ENCODE measurements at regions not wholly inside any gene's neighbourhood (a gene's known extent, or its start where the extent isn't known, plus 50 kb on each side); places are given as distances from the start of the nearest gene placed in this dataset.

- Mint-ChIP-seq H3K4me3 (ENCODE audit: unreplicated experiment) (no peak overlapping the region), H3K27ac (ENCODE audit: unreplicated experiment) (no peak overlapping the region), H3K27me3 (ENCODE audit: unreplicated experiment) (peaks cover 1% of the 10 kb centered on the region), H3K9me3 (ENCODE audit: unreplicated experiment) (no peaks in the 10 kb centered on the region), H3K4me1 (ENCODE audit: unreplicated experiment) (peaks cover 1% of the 10 kb centered on the region), H3K36me3 (ENCODE audit: low read depth, unreplicated experiment) (no peaks in the 10 kb centered on the region)
- DNase-seq (ENCODE audit: low spot score): no peak
- TF ChIP-seq CTCF (IDR thresholded peaks at IDR 0.05; ENCODE audit: unreplicated experiment): no peak
These were observed 94.3 kb upstream of the IRS2 start for GRCh38 chr13:109880371-109881346.

- H3K27ac Mint-ChIP-seq (ENCODE audit: unreplicated experiment): no peak overlapping the region
- H3K36me3 Mint-ChIP-seq (ENCODE audit: low read depth, unreplicated experiment): no peaks in the 10 kb centered on the region
- no peak overlapping the region for H3K4me3 Mint-ChIP-seq (ENCODE audit: unreplicated experiment)
- H3K27me3 Mint-ChIP-seq (ENCODE audit: unreplicated experiment): peaks cover 1% of the 10 kb centered on the region
- DNase-seq (ENCODE audit: low spot score): no peak
- peaks cover 12% of the 10 kb centered on the region for H3K4me1 Mint-ChIP-seq (ENCODE audit: unreplicated experiment)
- H3K9me3 Mint-ChIP-seq (ENCODE audit: unreplicated experiment): no peaks in the 10 kb centered on the region
- no peak for TF ChIP-seq CTCF (IDR thresholded peaks at IDR 0.05; ENCODE audit: unreplicated experiment)
These were observed 93.0 kb upstream of the IRS2 start for GRCh38 chr13:109879338-109879737.

GRCh38 chr13:109877809-109878208 lies 91.4 kb upstream of the IRS2 start:
- TF ChIP-seq CTCF (IDR thresholded peaks at IDR 0.05; ENCODE audit: unreplicated experiment): no peak
- Mint-ChIP-seq H3K27me3 (ENCODE audit: unreplicated experiment) (peaks cover 1% of the 10 kb centered on the region), H3K4me3 (ENCODE audit: unreplicated experiment) (no peak overlapping the region), H3K9me3 (ENCODE audit: unreplicated experiment) (no peaks in the 10 kb centered on the region), H3K4me1 (ENCODE audit: unreplicated experiment) (peaks cover 13% of the 10 kb centered on the region), H3K36me3 (ENCODE audit: low read depth, unreplicated experiment) (no peaks in the 10 kb centered on the region), H3K27ac (ENCODE audit: unreplicated experiment) (no peak overlapping the region)
- no peak for DNase-seq (ENCODE audit: low spot score)

- H3K27me3 Mint-ChIP-seq (ENCODE audit: unreplicated experiment): peaks cover 1% of the 10 kb centered on the region
- H3K9me3 Mint-ChIP-seq (ENCODE audit: unreplicated experiment): no peaks in the 10 kb centered on the region
- DNase-seq (ENCODE audit: low spot score): no peak
- peaks cover 13% of the 10 kb centered on the region for H3K4me1 Mint-ChIP-seq (ENCODE audit: unreplicated experiment)
- TF ChIP-seq CTCF (IDR thresholded peaks at IDR 0.05; ENCODE audit: unreplicated experiment): no peak
- H3K36me3 Mint-ChIP-seq (ENCODE audit: low read depth, unreplicated experiment): no peaks in the 10 kb centered on the region
- no peak overlapping the region for H3K4me3 Mint-ChIP-seq (ENCODE audit: unreplicated experiment)
- no peak overlapping the region for H3K27ac Mint-ChIP-seq (ENCODE audit: unreplicated experiment)
These were observed 89.4 kb upstream of the IRS2 start for GRCh38 chr13:109875746-109876145.

Measured in endothelial cell (in vitro differentiated cells).